Muscle of leg (tissue), 3 donors: ENCODE measurements at regions not wholly inside any gene's neighbourhood (a gene's known extent, or its start where the extent isn't known, plus 50 kb on each side); places are given as distances from the start of the nearest gene placed in this dataset.
A peak's percentile ranks its signal among the peaks of the same experiment; 100 is the strongest.

ENCODE experiments used
- DNase-seq: peaks from one replicate; pipeline ENCODE4 v3.0.0; 2013
- H3K27ac ChIP-seq: one replicate; pipeline ENCODE4 v1.5.1; 2013; ENCODE audit warnings: mild to moderate bottlenecking, low read length, control low read depth
- H3K27me3 ChIP-seq: one replicate; pipeline ENCODE4 v1.6.1; 2013; ENCODE audit warnings: low read length; ENCODE audit not compliant: control insufficient read depth, insufficient read depth
- H3K36me3 ChIP-seq: one replicate; pipeline ENCODE4 v1.6.1; 2013; ENCODE audit warnings: low read length; ENCODE audit not compliant: control insufficient read depth, insufficient read depth
- H3K4me1 ChIP-seq: one replicate; pipeline ENCODE4 v1.6.1; 2013; ENCODE audit warnings: low read length; ENCODE audit not compliant: control insufficient read depth, insufficient read depth
- H3K4me3 ChIP-seq: one replicate; pipeline ENCODE4 v1.5.1; 2013; ENCODE audit warnings: low read length, control low read depth
- H3K9me3 ChIP-seq: replicated peaks from 2 replicates; pipeline ENCODE4 v1.6.1; 2013; ENCODE audit warnings: low read depth, low read length; ENCODE audit not compliant: control insufficient read depth
- WGBS: methylation state at CpG from one replicate; pipeline ENCODE4 v1.1.5; 2013; ENCODE audit warnings: missing lambda C conversion rate; ENCODE audit not compliant: insufficient coverage; 5-methylcytosine and 5-hydroxymethylcytosine counted together

- no peak overlapping the region for H3K27ac ChIP-seq
- H3K27me3 ChIP-seq = peaks cover 3% of the 10 kb centered on the region
- WGBS = no CpG with 5 or more reads among the region's 1 CpG
- H3K4me1 ChIP-seq = no peaks in the 10 kb centered on the region
- no peaks in the 10 kb centered on the region for H3K36me3 ChIP-seq
- H3K4me3 ChIP-seq = no peak overlapping the region
- DNase-seq = peak; percentile 32
- H3K9me3 ChIP-seq = no peaks in the 10 kb centered on the region
These were observed 120.4 kb downstream of the CT47B1 start for GRCh38 chrX:120755066-120755846.

GRCh38 chrX:120753413-120754251, 122.0 kb downstream of the CT47B1 start:
- 65% methylated on average over 8 of the region's 10 CpGs for WGBS
- H3K9me3 ChIP-seq = no peaks in the 10 kb centered on the region
- no peaks in the 10 kb centered on the region for H3K4me1 ChIP-seq
- no peak overlapping the region for H3K27ac ChIP-seq
- no peaks in the 10 kb centered on the region for H3K36me3 ChIP-seq
- peaks cover 3% of the 10 kb centered on the region for H3K27me3 ChIP-seq
- no peak overlapping the region for H3K4me3 ChIP-seq
- DNase-seq = no peak

DNA sequence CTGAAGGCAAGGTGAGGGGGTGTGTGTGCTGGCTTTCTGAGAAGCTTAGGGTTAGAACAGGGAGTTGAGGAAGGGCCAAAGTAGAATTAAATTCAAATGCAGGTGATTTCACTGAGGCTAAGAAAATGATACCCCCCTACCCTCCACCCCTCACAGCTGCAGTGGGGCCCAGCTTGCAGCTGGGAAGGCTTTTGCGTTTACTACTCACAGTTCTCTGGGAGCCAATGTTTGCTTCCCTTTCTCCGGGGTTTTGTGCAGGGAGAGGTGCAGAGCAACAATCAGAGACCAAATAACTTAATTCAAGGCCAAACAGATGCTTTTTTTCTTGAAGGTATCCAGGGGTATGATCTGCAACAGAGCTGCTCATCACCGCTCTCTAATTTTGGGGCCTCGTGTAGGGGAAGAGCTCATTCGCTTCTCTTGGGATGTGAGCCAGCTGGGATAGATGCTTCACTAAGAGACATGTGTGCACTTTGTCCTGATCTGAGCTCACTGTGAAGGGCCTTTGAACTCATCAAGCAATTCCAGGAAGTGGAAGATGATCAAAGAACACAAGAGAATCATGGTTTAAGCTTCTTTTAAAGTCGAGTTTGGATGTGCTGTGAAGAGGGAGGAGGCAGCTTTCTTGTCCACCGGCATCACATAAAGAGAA, 122.7 kb upstream of the C1GALT1C1 start:
- Histone ChIP-seq H3K27me3 (peaks cover 3% of the 10 kb centered on the region), H3K27ac (no peak overlapping the region), H3K9me3 (no peaks in the 10 kb centered on the region), H3K4me3 (no peak overlapping the region), H3K36me3 (no peaks in the 10 kb centered on the region), H3K4me1 (no peaks in the 10 kb centered on the region)
- WGBS = 53% methylated on average over 3 of the region's 7 CpGs
- peak; percentile 78 for DNase-seq

DNA sequence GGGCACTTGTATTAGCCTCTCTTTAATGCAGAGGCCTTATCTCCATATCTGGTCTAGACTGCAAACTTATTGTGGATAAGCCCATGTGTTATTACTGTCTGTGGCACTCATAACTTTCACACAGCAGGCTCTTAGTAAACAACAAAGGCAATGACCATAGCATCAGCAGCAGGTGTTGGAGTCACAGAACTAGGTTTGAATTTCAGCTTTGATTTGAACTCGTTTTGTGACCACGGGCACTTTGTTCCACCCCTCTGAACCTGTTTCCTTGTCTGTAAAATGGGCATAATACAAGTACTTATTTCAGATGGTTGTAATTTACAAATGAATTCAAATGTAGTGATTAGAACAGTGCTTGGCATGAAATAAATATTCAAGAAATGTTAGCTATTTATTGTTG, 121.8 kb upstream of the C1GALT1C1 start:
- Histone ChIP-seq H3K9me3 (no peaks in the 10 kb centered on the region), H3K4me1 (no peaks in the 10 kb centered on the region), H3K27ac (no peak overlapping the region), H3K27me3 (peaks cover 3% of the 10 kb centered on the region), H3K4me3 (no peak overlapping the region), H3K36me3 (no peaks in the 10 kb centered on the region)
- WGBS = no CpG with 5 or more reads among the region's 2 CpGs
- DNase-seq = no peak

- Histone ChIP-seq H3K4me1 (no peaks in the 10 kb centered on the region), H3K36me3 (no peaks in the 10 kb centered on the region), H3K4me3 (no peak overlapping the region), H3K27ac (no peak overlapping the region), H3K9me3 (no peaks in the 10 kb centered on the region), H3K27me3 (peaks cover 3% of the 10 kb centered on the region)
- 83% methylated on average over 1 of the region's 1 CpG for WGBS
- no peak for DNase-seq
These were observed 120.5 kb upstream of the C1GALT1C1 start for GRCh38 chrX:120750381-120750780.

GRCh38 chrX:120749141-120749846, 119.4 kb upstream of the C1GALT1C1 start:
- H3K9me3 ChIP-seq = no peaks in the 10 kb centered on the region
- H3K4me1 ChIP-seq = no peaks in the 10 kb centered on the region
- H3K36me3 ChIP-seq = no peaks in the 10 kb centered on the region
- no peak for DNase-seq
- no peak overlapping the region for H3K4me3 ChIP-seq
- WGBS = 20% methylated on average over 1 of the region's 4 CpGs
- H3K27ac ChIP-seq = no peak overlapping the region
- peaks cover 3% of the 10 kb centered on the region for H3K27me3 ChIP-seq

GRCh38 chrX:120746153-120746552, 116.3 kb upstream of the C1GALT1C1 start:
- H3K4me3 ChIP-seq = no peak overlapping the region
- peaks cover 4% of the 10 kb centered on the region for H3K27me3 ChIP-seq
- no peaks in the 10 kb centered on the region for H3K9me3 ChIP-seq
- no peak overlapping the region for H3K27ac ChIP-seq
- no peak for DNase-seq
- H3K36me3 ChIP-seq = no peaks in the 10 kb centered on the region
- WGBS = 73% methylated on average over 1 of the region's 2 CpGs
- H3K4me1 ChIP-seq = no peaks in the 10 kb centered on the region

- DNase-seq = peak; percentile 78
- WGBS = 88% methylated on average over 1 of the region's 5 CpGs
- H3K9me3 ChIP-seq = no peaks in the 10 kb centered on the region
- H3K4me3 ChIP-seq = no peak overlapping the region
- H3K36me3 ChIP-seq = no peaks in the 10 kb centered on the region
- H3K27me3 ChIP-seq = peaks cover 4% of the 10 kb centered on the region
- H3K27ac ChIP-seq = peak overlapping the region; percentile 20
- no peaks in the 10 kb centered on the region for H3K4me1 ChIP-seq
These were observed 113.3 kb upstream of the C1GALT1C1 start for GRCh38 chrX:120742946-120743665.

DNA sequence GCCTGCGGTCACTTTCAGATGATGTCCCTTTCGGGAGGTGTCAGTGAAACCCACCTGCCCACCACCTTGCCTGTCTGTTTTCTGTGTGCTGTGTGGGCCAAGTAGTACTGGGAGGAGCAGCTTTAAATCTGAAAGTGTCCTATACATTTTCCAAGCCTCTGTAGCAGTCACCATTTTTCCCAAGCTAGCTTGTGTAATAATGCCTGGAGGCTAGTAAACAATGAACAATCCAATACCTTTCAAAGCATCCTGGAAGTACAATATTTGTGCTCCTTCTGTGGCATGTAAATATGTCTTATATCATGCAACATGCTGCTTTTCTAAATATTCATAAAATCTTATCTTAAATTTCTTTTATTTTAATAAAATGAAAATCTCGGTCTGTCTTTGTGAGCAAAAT, 111.6 kb upstream of the C1GALT1C1 start:
- H3K9me3 ChIP-seq = no peaks in the 10 kb centered on the region
- no peaks in the 10 kb centered on the region for H3K36me3 ChIP-seq
- H3K27me3 ChIP-seq = peaks cover 4% of the 10 kb centered on the region
- H3K4me1 ChIP-seq = no peaks in the 10 kb centered on the region
- WGBS = no CpG with 5 or more reads among the region's 3 CpGs
- H3K4me3 ChIP-seq = no peak overlapping the region
- no peak overlapping the region for H3K27ac ChIP-seq
- DNase-seq = no peak
